Stimulated activated CD4-positive, alpha-beta T cell treated with anti-CD3 and anti-CD28 coated beads, Interleukin-12 subunit alpha, Interleukin-12 subunit beta, amount 100 ng/mL, for 24 hours (primary cell): ENCODE measurements at regions not wholly inside any gene's neighbourhood (a gene's known extent, or its start where the extent isn't known, plus 50 kb on each side); places are given as distances from the start of the nearest gene placed in this dataset.
"Not testable (repeated sequence)": the region's sequence is repeated elsewhere in the genome, so short reads cannot be mapped to it uniquely, and the experiment has no call there.

ENCODE experiments used
- DNase-seq, 2 experiments: peaks; one replicate each; pipeline ENCODE4 v3.0.0-alpha.2; 2020; ENCODE audit warnings: low read depth in 2 of 2

GRCh38 chr2:212777020-212777491 lies 238.5 kb upstream of the ERBB4 start:
- DNase-seq = no peak

- DNase-seq = no peak
Observed at GRCh38 chr2:212773808-212774339, 235.3 kb upstream of the ERBB4 start.

GRCh38 chr2:212770240-212770639 lies 231.6 kb upstream of the ERBB4 start:
- DNase-seq = no peak

GRCh38 chr2:212766921-212767320 lies 228.3 kb upstream of the ERBB4 start:
- DNase-seq = no peak

- no peak for DNase-seq
Observed at GRCh38 chr2:212752730-212753351, 214.2 kb upstream of the ERBB4 start.

GRCh38 chr2:212745359-212745758 lies 206.8 kb upstream of the ERBB4 start:
- no peak for DNase-seq

- DNase-seq = no peak
Observed at GRCh38 chr2:212737392-212738172, 199.0 kb upstream of the ERBB4 start.

- DNase-seq = no peak
Observed at GRCh38 chr2:212736385-212736726, 197.8 kb upstream of the ERBB4 start.

- no peak for DNase-seq
Observed at GRCh38 chr2:212733273-212733672, 194.7 kb upstream of the ERBB4 start.

- DNase-seq = no peak
Observed at GRCh38 chr2:212732860-212733259, 194.3 kb upstream of the ERBB4 start.

- DNase-seq = no peak
Observed at GRCh38 chr2:212730994-212731393, 192.4 kb upstream of the ERBB4 start.

- DNase-seq = no peak
Observed at GRCh38 chr2:212728717-212729116, 190.1 kb upstream of the ERBB4 start.

GRCh38 chr2:212727751-212728150 lies 189.1 kb upstream of the ERBB4 start:
- no peak for DNase-seq

- DNase-seq = no peak
Observed at GRCh38 chr2:212726403-212726802, 187.8 kb upstream of the ERBB4 start.

GRCh38 chr2:212725180-212725579 lies 186.6 kb upstream of the ERBB4 start:
- no peak for DNase-seq

- no peak for DNase-seq
Observed at GRCh38 chr2:212723226-212723625, 184.6 kb upstream of the ERBB4 start.

GRCh38 chr2:212722046-212722445 lies 183.4 kb upstream of the ERBB4 start:
- no peak for DNase-seq

- no peak for DNase-seq
Observed at GRCh38 chr2:212721026-212721451, 182.4 kb upstream of the ERBB4 start.

- DNase-seq = not testable (repeated sequence)
Observed at GRCh38 chr2:212715411-212715810, 176.8 kb upstream of the ERBB4 start.

- DNase-seq = no peak
Observed at GRCh38 chr2:212713681-212714080, 175.1 kb upstream of the ERBB4 start.

GRCh38 chr2:212712991-212713390 lies 174.4 kb upstream of the ERBB4 start:
- no peak for DNase-seq

GRCh38 chr2:212712466-212712865 lies 173.9 kb upstream of the ERBB4 start:
- DNase-seq = no peak

- no peak for DNase-seq
Observed at GRCh38 chr2:212711856-212712255, 173.3 kb upstream of the ERBB4 start.
